AG10803 (cell line): ENCODE measurements at regions not wholly inside any gene's neighbourhood (a gene's known extent, or its start where the extent isn't known, plus 50 kb on each side); places are given as distances from the start of the nearest gene placed in this dataset.

Experiments used
- DNase-seq: peaks from one replicate; pipeline ENCODE4 v3.0.0; 2010; ENCODE audit warnings: low read depth
- H3K4me3 ChIP-seq: 2 replicates; pipeline ENCODE4 v1.5.1; 2011; ENCODE audit warnings: mild to moderate bottlenecking, low read length, control low read depth
- TF ChIP-seq, protein P1 (sequence below): conservative IDR thresholded peaks from 2 replicates; pipeline ENCODE4 v1.5.1; 2011; ENCODE audit warnings: mild to moderate bottlenecking, low read length, control low read depth, inconsistent platforms

DNA sequence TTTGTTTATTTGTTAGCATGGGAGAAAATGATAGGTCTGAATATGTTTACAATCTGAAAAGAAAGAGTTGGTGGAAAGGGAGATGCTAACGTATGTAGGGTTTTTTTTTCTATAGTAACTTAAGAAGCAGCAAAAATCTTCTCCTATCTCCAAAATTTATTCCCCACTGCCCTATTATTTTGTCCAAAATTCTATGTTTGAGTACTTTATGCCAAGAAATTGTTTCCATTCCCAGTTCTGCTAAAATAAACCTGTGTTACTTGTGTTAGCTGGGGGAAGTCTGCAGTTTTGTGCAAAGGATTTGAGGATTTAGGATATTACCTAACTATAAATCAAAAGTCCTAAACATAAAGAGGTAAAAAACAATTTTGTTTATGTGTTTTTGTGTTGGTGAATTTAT is 2770.4 kb upstream of the PCDH20 start:
- DNase-seq = no peak
- TF ChIP-seq, protein P1, sequence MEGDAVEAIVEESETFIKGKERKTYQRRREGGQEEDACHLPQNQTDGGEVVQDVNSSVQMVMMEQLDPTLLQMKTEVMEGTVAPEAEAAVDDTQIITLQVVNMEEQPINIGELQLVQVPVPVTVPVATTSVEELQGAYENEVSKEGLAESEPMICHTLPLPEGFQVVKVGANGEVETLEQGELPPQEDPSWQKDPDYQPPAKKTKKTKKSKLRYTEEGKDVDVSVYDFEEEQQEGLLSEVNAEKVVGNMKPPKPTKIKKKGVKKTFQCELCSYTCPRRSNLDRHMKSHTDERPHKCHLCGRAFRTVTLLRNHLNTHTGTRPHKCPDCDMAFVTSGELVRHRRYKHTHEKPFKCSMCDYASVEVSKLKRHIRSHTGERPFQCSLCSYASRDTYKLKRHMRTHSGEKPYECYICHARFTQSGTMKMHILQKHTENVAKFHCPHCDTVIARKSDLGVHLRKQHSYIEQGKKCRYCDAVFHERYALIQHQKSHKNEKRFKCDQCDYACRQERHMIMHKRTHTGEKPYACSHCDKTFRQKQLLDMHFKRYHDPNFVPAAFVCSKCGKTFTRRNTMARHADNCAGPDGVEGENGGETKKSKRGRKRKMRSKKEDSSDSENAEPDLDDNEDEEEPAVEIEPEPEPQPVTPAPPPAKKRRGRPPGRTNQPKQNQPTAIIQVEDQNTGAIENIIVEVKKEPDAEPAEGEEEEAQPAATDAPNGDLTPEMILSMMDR = no peak

DNA sequence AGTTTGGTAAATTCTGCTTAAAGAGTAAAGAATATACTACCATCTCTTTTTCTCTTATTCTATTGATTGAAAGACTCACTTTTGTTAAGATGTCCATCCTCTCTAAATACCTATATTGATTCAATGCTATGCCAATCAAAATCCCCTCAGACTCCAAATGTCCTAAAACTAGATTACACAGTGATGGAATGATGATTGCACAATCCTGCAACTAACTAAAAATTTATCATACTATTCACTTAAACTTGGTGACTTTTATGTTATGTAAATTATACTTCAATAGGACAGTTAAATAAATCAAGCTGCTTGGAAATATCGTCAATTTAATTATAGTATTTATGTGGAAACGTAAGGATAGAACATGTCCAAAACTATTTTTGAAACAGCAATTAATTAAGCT is 2765.1 kb upstream of the PCDH20 start:
- no peak overlapping the region for H3K4me3 ChIP-seq
- no peak for DNase-seq
- TF ChIP-seq, protein P1 = no peak

More for the DNA sequence above, 2770.4 kb upstream of the PCDH20 start:
- no peak overlapping the region for H3K4me3 ChIP-seq

DNA sequence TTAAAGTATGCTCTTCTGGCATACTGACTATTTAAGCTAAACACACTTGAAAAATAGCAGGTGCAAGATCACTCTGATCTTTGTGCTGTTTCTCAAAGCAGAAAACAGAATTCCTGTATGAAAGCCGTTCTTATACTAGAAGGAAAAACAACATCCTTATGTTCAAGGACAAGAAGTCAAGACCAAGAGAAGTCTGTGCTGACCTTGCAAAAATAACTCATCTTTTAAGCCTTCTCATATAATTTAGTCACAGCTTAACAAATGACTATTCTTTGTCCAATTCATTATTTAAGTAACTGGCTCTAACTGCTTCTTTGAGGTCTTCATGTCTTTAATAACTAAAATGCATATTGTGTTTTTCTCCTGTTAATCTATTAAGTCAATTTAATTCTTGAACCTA is 2750.2 kb upstream of the PCDH20 start:
- TF ChIP-seq, protein P1 = no peak

DNA sequence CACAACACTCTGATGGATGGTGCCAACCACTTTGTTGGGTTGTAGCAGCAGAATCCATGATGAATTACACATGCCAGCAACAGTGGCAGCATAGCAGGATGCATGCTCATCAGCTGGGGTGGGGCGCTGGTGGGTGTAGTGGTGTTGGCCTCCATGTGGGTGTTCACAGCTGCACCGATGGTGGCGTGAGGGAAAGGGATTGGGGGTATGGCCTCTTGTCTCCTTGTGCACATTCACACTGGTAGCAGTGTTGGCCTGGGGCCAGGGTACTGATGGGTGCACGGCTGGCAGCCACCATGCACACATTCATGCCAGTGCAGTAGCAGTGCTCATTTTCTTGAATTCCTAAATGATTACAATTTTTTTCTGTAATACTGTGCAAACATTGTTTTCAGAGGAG is 2748.8 kb upstream of the PCDH20 start:
- no peak overlapping the region for H3K4me3 ChIP-seq
- no peak for DNase-seq
- TF ChIP-seq, protein P1 = no peak

More for the DNA sequence above, 2750.2 kb upstream of the PCDH20 start:
- H3K4me3 ChIP-seq = no peak overlapping the region
- no peak for DNase-seq

DNA sequence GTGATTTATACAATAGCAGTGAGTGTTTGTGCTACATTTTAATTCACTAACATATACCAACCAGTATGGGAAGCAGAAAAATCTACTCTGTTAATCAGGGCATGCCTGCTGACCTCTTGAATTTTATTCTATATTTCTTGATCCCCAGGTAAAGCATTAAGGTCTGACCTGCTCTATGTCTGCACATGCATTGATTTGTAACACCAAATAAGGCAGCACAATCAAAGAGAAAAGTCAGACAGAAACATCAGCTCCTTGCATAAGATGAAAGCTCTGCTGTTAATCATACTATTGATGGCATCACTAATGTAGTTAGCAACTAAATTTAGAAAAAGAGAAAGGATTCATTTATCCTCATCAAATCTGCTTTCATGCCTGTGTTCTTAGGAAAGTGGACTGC is 2744.8 kb upstream of the PCDH20 start:
- DNase-seq = no peak
- no peak overlapping the region for H3K4me3 ChIP-seq
- TF ChIP-seq, protein P1 = no peak

DNA sequence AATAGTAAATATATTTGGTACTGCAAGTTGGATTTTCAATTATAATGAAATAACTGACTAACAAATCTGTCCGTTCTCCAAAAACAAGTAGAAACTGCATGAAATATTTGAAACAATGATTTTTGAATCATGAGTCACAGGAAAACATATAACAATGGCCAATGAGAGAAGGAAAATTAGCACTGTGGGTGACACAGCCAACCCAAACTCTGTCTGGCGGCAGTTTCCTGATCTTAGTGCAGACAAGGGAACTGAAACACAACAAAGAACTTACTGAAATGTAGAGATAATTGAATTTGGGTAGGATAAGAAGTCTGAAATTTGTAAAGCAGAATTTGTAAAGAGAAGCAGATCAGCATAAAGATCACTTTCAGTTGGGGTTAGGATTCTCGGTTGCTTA is 2743.3 kb upstream of the PCDH20 start:
- TF ChIP-seq, protein P1 = no peak
- DNase-seq = peak; percentile 67

DNA sequence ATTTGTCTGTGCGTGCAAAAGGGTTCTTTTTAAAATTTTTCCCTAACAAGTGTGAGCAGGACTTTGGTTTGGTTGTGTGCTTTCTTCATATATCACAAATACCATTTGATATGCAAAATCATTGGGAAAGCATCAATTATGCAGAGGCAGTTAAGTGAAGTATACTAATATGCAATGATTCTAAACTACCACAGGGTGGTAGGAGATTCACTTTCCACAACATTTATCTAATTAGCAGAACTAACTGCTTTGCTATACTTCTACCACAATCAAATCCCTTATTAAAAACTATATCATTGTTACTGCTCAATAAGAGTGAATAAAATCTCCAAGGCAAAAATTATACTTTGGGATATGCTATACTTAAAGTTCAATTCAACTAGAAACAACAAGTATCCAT is 2738.9 kb upstream of the PCDH20 start:
- TF ChIP-seq, protein P1 = peak; percentile 48
- peak; percentile 28 for DNase-seq

More for the DNA sequence above, 2743.3 kb upstream of the PCDH20 start:
- H3K4me3 ChIP-seq = no peak overlapping the region

More for the DNA sequence above, 2738.9 kb upstream of the PCDH20 start:
- H3K4me3 ChIP-seq = no peak overlapping the region
